NCI-H226 (cell line): ENCODE measurements at regions not wholly inside any gene's neighbourhood (a gene's known extent, or its start where the extent isn't known, plus 50 kb on each side); places are given as distances from the start of the nearest gene placed in this dataset.
A peak's percentile ranks its signal among the peaks of the same experiment; 100 is the strongest.

Experiments
- DNase-seq: peaks from one replicate; pipeline ENCODE4 v3.0.0-alpha.2; 2015

DNA sequence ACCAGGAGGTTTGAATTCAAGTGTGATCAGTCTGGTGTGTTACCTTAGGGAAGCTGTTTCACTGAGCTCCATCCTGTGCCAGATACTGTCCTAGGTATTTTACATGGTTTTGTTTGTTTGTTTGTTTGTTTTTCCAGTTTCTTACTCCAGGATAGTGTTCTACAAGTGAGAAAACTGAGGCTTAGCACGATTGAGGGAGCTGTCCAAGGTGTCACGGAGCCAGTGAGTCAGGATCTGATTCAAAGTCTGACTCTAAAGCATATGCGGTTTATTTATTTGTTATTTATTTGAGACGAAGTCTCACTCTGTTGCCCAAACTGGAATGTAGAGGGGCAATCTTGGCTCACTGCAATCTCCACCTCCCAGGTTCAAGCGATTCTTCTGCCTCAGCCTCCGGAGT, 79.7 kb upstream of the GNG2 start:
- no peak for DNase-seq

DNA sequence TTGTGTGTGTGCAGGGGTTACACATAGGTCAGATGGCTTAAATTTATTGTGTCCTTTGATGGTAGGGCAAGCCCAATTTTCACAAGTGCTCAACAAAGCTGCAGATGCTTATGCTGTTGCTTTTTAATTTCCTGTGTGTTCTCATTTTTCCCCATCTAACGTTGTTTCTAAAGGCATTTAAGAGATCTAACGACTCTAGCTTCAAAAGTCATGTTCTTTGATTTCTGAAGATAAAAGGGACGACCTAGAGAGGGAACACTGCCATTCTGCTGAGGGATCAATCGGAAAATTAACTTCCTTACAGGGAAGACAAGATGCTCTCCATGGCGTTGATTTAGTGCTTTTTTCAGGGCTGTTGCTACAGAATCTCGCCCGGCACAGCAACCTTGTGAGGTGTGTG, 79.0 kb upstream of the GNG2 start:
- no peak for DNase-seq

DNA sequence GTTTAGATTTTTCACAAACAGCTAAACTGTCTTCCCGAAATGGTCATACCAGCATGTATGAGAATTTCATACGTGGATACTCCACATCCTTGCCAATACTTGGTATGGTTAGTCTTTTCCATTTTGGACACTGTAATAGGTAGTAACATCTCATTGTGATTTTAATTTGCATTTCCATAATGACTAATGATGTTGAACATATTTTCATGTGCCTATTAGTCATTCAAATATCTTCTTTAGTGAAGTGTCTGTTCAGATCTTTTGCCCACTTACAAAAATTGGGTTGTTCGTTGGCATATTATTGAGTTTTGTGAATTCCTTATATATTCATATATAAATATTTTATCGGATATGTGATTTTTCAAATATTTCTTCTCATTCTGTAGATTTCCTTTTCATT, 78.0 kb upstream of the GNG2 start:
- no peak for DNase-seq

DNA sequence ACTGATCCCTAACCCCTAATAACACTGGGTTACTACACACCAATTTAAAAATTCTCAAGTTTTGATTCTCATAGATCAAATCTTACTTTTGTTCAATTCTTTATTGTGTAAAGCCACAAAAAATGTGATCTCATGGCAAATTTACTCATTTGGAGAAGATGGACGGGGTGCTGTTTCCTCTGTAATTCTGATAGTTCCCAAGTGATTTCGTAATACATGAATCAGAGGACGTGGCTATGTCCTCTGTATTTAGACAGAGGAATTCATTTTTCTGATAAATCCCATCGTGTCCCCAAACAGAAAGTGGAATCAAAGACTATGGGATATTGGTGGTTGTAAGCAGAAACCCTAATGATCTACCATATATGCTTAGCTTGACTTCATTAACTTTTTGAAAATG, 76.6 kb upstream of the GNG2 start:
- peak; percentile 32 for DNase-seq

DNA sequence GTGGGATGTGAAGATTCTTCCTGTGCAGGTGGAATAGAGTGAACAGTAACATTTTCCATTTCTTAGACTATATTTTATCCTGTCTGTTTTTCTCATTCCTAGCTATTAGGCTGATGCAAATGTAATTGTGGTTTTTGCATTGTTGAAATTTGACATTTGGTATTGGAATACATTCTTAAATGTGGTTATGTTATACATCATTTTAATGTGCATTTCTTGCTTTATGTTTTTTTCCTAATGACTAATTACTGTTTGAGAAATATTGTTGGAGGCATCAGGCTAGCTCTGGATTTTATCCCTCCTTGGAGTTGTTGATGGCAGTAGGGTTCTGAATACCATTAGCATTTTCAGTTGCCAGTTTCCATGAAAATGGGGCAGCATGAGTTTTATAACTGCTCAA, 75.9 kb upstream of the GNG2 start:
- no peak for DNase-seq

DNA sequence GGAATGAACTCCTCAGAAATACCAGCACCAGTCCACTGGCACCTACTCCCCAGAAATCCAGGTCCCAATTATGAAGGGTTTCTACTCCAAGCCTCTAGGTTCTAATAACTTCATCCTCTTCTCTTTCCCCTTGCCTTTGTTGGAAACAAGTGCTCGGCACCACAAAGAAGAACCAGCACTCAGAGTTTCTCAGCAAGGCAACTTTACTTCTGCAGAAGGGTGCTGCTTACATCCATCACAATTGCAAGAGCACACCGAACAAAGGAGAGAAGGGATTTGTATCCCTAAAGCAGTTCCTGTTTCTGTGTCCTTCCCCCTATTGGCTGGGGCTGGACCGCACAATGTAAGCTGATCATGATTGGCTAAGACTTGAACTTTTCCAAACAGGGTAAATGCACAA, 74.2 kb upstream of the GNG2 start:
- no peak for DNase-seq

DNA sequence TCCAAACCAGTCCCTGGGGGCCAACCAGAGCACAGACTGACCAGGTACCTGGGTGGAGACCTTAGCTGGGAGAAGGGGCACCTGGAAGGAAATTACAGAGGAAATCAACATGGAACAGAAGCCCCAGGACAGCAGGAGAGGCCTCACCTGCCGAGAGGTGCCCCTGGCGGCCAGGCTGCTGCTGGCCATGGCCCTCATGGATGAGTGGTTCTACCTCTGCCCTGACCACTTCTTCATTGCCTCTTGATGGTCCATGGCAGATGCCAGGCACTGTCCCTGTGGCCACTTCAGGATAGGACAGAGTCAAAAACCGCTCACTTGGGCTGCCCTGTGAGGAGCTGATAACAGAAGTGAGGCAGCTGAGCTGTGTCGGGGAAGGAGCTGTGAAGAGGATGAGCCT, 73.1 kb upstream of the GNG2 start:
- no peak for DNase-seq

DNA sequence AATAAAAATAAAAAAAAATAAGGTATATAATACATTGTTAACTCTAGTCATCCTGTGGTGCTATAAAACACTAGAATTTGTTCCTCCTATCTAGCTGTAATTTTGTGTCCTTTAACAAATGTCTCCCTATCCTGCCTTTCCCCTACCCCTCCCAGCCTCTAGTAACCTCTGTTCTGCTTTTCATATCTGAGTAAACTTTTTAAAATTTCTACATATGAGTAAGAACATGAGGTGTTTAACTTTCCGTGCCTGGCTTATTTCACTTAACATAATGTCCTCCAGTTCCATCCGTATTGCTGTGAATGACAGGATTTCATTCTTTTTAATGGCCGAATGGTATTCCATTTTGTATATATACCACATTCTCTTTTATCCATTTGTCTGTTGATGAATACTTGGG, 71.3 kb upstream of the GNG2 start:
- DNase-seq: no peak

DNA sequence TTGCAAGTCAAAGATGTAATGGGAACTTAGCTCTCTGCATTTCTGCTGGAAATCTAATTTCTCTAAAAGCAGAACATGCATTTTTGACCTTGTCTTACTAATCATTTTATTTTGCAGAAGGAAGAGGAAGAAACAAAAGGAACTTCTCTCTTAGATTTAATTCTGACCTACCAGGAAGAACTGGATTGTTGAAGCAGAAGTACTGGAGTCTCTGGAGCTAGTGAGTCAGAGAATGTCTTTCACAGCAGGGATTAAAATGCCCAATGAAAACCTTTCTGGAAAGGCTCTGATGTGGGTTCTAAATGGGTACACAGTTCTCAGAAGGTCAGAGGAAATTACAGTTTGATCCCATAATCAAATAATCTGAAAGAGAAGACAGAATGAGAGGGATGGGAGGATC, 70.8 kb upstream of the GNG2 start:
- DNase-seq: no peak

DNA sequence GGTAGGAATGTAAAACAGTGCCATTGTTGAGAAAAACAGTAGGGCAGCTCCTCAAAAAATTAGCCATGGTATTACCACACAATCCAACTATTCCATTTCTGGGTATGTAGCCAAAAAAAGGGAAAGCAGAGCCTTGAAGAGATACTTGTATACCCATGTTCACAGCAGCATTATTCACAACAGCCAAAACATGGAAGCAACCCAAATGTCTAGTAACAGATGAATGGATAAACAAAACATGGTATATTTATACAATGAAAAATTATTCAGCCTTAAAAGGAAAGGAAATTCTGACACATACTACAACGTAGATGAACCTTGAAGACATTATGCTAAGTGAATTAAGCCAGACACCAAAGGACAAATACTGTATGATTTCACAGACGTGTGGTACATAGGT, 67.6 kb upstream of the GNG2 start:
- DNase-seq: no peak

DNA sequence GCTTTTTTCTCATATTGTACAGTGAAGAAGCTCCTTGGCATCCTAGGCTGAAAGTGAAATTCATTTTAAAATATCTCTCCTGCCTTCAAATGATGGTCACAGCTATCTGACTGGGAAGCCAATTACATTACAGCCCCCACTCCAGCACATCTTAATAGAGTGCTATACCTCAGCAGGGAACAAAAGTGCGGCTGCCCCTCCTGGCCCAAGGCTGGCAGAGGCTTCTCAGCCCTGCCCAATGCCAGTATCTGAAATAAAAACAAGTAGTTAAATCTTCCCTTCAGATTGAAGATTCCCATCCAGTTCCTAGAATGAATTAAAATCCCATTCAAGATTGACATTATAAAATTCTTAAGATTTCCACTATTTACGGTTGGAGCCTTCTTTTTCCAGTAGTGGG, 54.9 kb upstream of the GNG2 start:
- DNase-seq: no peak

DNA sequence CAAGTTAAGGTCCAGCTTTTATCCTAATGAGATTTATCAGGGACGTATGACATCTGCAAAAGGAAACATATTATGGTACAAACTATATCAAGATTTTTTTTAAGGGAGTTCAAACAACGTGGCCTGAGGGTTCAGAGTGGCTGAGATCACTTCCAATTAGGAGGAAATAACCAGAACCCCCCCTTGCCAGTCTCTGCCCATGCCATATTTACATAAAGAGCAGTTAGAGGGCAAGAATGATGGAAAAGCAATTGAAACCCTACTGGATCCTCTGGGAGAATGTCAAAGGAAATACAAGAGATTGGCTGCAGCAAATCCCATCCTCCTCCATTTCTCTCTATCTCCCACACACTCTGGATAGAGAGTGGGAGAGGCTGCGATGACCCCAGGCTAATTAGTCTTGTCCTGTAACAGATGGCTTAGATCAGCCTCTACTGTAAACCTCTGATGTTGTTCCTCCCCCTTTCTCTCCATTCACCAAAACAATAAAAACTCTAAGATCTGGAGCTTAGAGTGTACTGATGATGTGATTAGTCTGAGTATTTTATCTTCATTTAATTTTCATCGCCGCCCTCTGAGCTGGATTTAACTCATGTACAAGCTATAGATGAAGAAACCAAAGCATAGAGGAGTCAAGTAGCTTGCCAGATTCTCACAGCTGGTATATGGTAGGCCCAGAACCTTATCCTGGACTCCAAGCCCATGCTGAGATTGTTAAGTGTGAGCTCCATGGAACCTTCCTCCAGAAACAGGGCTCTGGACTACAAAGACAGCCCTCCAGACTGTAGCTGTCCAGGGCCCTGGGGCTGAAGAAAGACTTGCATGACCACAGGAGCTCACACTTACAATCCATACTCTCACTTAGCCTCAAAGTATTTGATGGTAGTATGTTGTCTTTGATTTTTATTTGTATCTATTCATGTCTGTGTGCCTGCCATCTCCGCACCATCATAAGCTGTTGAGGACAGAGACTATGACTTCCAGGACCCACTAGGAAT, 54.1 kb upstream of the GNG2 start:
- no peak for DNase-seq

DNA sequence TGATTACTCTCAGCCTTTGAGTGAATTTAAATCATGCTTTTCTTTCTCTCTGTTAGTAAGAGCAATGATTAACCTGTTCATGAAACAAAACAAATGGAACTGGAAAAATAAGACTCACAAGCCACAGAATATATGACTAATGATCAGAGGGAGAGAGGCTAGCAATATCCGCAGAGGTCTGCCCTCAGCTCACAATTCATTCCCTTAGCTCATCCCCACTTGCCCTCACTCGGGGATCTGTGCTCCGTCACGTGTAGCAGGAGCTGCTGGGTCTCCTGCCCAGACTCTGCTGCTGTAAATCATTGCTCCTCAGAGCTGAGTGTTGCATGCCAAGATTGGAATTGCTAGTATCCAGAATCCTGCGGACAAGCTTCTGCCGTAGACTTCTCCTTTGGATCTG, 53.1 kb upstream of the GNG2 start:
- no peak for DNase-seq
